ENCODE measurements at regions not wholly inside any gene's neighbourhood (a gene's known extent, or its start where the extent isn't known, plus 50 kb on each side); places are given as distances from the start of the nearest gene placed in this dataset.

DNA sequence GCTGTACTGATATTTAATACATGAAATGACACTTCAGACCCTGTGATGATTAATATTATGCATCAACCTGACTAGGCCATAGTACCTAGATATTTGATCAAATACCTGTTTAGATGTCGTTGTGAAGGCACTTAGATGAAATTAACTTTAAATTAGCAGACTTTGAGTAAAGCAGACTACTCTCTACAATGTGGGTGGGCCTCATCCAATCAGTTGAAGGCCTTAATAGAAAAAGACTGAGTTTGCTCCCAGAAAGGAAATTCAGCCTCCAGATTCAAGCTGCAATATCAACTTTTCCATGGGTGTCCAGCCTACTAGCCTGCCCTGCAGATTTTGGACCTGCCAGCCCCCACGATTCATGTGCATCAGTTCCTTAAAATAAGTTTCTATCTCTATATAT lies 68.6 kb upstream of the TMEM168 start:
- no peak overlapping the region for H3K4me3 ChIP-seq (replicated peaks; ENCODE audit: low read depth, low read length)
- no peak for DNase-seq (ENCODE audit: extremely low read depth, low read depth)
- no peak for TF ChIP-seq CTCF (IDR thresholded peaks at IDR 0.05; ENCODE audit: low read depth, low read length, missing control alignments)

DNA sequence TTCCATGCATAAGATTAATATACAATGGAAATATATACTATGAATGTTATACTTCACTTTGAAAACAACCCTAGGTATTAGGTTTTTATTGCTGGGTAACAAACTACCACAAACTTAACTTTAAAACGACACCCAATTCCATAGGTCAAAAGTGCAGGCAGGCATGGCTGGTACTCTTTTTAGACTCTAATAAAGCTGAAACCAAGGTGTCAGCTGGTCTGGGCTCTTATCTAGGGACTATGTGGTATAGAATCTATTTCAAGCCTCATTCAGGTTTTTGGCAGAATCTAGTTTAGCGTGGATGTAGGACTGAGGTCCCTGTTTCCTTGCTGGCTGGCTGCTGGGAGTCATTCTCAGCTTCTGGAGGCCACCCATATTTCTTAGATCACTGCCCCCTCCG lies 65.0 kb upstream of the TMEM168 start:
- no peak for TF ChIP-seq CTCF (IDR thresholded peaks at IDR 0.05; ENCODE audit: low read depth, low read length, missing control alignments)
- no peak overlapping the region for H3K4me3 ChIP-seq (replicated peaks; ENCODE audit: low read depth, low read length)

GRCh38 chr7:112854169-112854568 lies 64.0 kb upstream of the TMEM168 start:
- DNase-seq (ENCODE audit: extremely low read depth, low read depth): no peak
- H3K4me3 ChIP-seq (replicated peaks; ENCODE audit: low read depth, low read length): no peak overlapping the region
- no peak for TF ChIP-seq CTCF (IDR thresholded peaks at IDR 0.05; ENCODE audit: low read depth, low read length, missing control alignments)

More for the DNA sequence above, 65.0 kb upstream of the TMEM168 start:
- no peak for DNase-seq (ENCODE audit: extremely low read depth, low read depth)

DNA sequence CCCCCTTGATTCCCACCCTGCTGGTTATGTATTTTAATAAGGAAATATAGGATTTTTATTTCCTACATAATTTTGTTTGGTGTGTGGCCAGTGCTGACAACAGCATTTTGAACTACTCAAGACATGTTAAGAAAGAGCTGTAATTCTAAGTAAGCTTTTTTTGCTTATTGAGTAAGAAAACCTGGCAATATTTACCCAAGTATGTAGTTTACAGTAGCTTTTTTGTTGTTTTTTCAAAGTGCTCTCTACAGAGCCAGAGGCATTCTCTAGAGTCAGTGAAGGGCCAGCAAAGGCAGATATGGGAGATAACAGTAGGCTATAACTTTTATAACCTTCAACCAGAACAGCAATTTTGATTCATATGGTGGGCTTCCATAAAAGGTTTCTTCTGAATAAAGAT lies 63.2 kb upstream of the TMEM168 start:
- no peak for DNase-seq (ENCODE audit: extremely low read depth, low read depth)
- no peak for TF ChIP-seq CTCF (IDR thresholded peaks at IDR 0.05; ENCODE audit: low read depth, low read length, missing control alignments)
- H3K4me3 ChIP-seq (replicated peaks; ENCODE audit: low read depth, low read length): no peak overlapping the region

- H3K4me3 ChIP-seq (replicated peaks; ENCODE audit: low read depth, low read length): no peak overlapping the region
- no peak for TF ChIP-seq CTCF (IDR thresholded peaks at IDR 0.05; ENCODE audit: low read depth, low read length, missing control alignments)
- DNase-seq (ENCODE audit: extremely low read depth, low read depth): no peak
These were observed 53.0 kb upstream of the TMEM168 start for GRCh38 chr7:112843151-112843550.
